ENCODE measurements at regions not wholly inside any gene's neighbourhood (a gene's known extent, or its start where the extent isn't known, plus 50 kb on each side); places are given as distances from the start of the nearest gene placed in this dataset.

- DNase-seq, result no peak
These were observed 109.6 kb downstream of the WDR11 start for GRCh38 chr10:120960725-120961124.

- no peak for DNase-seq
These were observed 110.9 kb downstream of the WDR11 start for GRCh38 chr10:120961795-120962755.

GRCh38 chr10:120962756-120963593, 111.8 kb downstream of the WDR11 start:
- DNase-seq, result peak; percentile 12 to 31

- no peak for DNase-seq
These were observed 112.5 kb downstream of the WDR11 start for GRCh38 chr10:120963594-120964220.

- DNase-seq, result no peak
These were observed 115.5 kb downstream of the WDR11 start for GRCh38 chr10:120966657-120967045.

- no peak for DNase-seq
These were observed 118.1 kb downstream of the WDR11 start for GRCh38 chr10:120969219-120969645.

GRCh38 chr10:120970595-120971529, 119.7 kb downstream of the WDR11 start:
- no peak for DNase-seq

- DNase-seq, result no peak
These were observed 120.5 kb downstream of the WDR11 start for GRCh38 chr10:120971671-120972070.

GRCh38 chr10:120972259-120972658, 121.1 kb downstream of the WDR11 start:
- no peak for DNase-seq

GRCh38 chr10:120975072-120975867, 124.1 kb downstream of the WDR11 start:
- DNase-seq, result no peak

GRCh38 chr10:120975868-120976225, 124.7 kb downstream of the WDR11 start:
- DNase-seq, result no peak

GRCh38 chr10:120977897-120978296, 126.7 kb downstream of the WDR11 start:
- DNase-seq, result no peak

GRCh38 chr10:120978589-120979252, 127.6 kb downstream of the WDR11 start:
- no peak for DNase-seq

GRCh38 chr10:120979435-120980278, 128.5 kb downstream of the WDR11 start:
- peak in 1 of 2 donors; percentile 21 for DNase-seq

- DNase-seq, result peak in 1 of 2 donors; percentile 42
These were observed 129.4 kb downstream of the WDR11 start for GRCh38 chr10:120980279-120981255.

- no peak for DNase-seq
These were observed 130.6 kb downstream of the WDR11 start for GRCh38 chr10:120981601-120982391.

- no peak for DNase-seq
These were observed 131.3 kb downstream of the WDR11 start for GRCh38 chr10:120982507-120982906.
